MCF 10A (cell line): ENCODE measurements at regions not wholly inside any gene's neighbourhood (a gene's known extent, or its start where the extent isn't known, plus 50 kb on each side); places are given as distances from the start of the nearest gene placed in this dataset.

Experiments
- BruUV-seq: library from RNA; stranded (reverse); fragments of 400-500 nt; replicated peaks from 2 replicates; lab custom pipeline; 2021; lab: Mats Ljungman, UMichigan
- CTCF ChIA-PET: fragments of 300-600 bp; sonication (Branson Sonifier 250); formaldehyde crosslinking; extraction: SDS; loops from one replicate; lab custom pipeline; 2021; ENCODE audit warnings: antibody characterized with exemption, inconsistent platforms; lab: Yijun Ruan, JAX
- POLR2A ChIA-PET: fragments of 300-600, 350-650 bp; sonication (Branson Sonifier 250); formaldehyde crosslinking; extraction: SDS; loops from one replicate; lab custom pipeline; 2020; ENCODE audit warnings: antibody characterized with exemption, inconsistent platforms; lab: Yijun Ruan, JAX
- DNase-seq: peaks from one replicate; pipeline ENCODE4 v3.0.0-alpha.2; 2018; ENCODE audit not compliant: unreplicated experiment
- H3K27ac Mint-ChIP-seq: one replicate; pipeline ENCODE4 v1.8.0; 2022; ENCODE audit warnings: mild to moderate bottlenecking, low read depth, mixed read lengths; ENCODE audit not compliant: unreplicated experiment
- H3K27me3 Mint-ChIP-seq: one replicate; pipeline ENCODE4 v1.8.0; 2022; ENCODE audit warnings: mixed read lengths; ENCODE audit not compliant: insufficient read depth, unreplicated experiment
- H3K36me3 Mint-ChIP-seq: one replicate; pipeline ENCODE4 v1.8.0; 2022; ENCODE audit warnings: mild to moderate bottlenecking, moderate library complexity, mixed read lengths; ENCODE audit not compliant: insufficient read depth, unreplicated experiment
- H3K4me1 Mint-ChIP-seq: one replicate; pipeline ENCODE4 v1.8.0; 2022; ENCODE audit warnings: mixed read lengths; ENCODE audit not compliant: insufficient read depth, unreplicated experiment
- H3K4me3 Mint-ChIP-seq: one replicate; pipeline ENCODE4 v1.8.0; 2022; ENCODE audit warnings: mild to moderate bottlenecking, moderate library complexity, mixed read lengths; ENCODE audit not compliant: unreplicated experiment
- H3K9me3 Mint-ChIP-seq: one replicate; pipeline ENCODE4 v1.8.0; 2022; ENCODE audit warnings: mixed read lengths; ENCODE audit not compliant: unreplicated experiment
- intact Hi-C: fragments of 100-400 bp; cut with micrococcal nuclease; formaldehyde crosslinking; loops from 2 replicates; pipeline ENCODE4 v1.14.1; 2022
- TF ChIP-seq, protein P1 (sequence below): fragments of 200-600 bp; IDR thresholded peaks from one replicate; pipeline ENCODE4 v1.8.0; 2022; ENCODE audit warnings: antibody characterized with exemption, mild to moderate bottlenecking; ENCODE audit not compliant: unreplicated experiment

DNA sequence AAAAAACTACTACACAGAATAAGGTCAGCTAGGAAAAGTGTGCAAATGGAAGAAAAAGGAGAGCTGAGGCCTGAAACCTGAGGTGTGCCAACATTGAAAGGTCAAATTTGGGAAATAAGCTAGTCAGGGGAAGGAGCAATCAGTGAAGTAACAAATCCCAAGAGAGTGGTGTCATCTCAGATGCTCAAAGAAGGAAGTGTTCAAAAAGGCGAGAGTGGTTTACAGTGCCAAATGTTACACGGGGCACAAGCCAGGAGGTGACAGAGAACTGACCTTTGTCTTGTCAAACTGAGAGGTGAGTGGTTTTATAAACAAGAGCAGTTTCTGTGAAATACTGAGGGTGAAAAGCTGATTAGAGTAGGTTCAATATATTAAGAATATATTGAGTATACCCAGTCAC lies 83.0 kb upstream of the TCF21 start:
- DNase-seq, result no peak
- Mint-ChIP-seq H3K27me3 (no peaks in the 10 kb centered on the region), H3K27ac (no peak overlapping the region), H3K4me3 (no peak overlapping the region), H3K9me3 (peaks cover 4% of the 10 kb centered on the region), H3K4me1 (peaks cover 8% of the 10 kb centered on the region), H3K36me3 (no peaks in the 10 kb centered on the region)
- CTCF ChIA-PET, result interaction anchor here (0.7 to 1.7 kb wide), 3 partner anchors 10 to 111 kb away, joined by 3 to 4 read pairs (median 4); no protein-coding TSS in a partner anchor
- TF ChIP-seq, protein P1, sequence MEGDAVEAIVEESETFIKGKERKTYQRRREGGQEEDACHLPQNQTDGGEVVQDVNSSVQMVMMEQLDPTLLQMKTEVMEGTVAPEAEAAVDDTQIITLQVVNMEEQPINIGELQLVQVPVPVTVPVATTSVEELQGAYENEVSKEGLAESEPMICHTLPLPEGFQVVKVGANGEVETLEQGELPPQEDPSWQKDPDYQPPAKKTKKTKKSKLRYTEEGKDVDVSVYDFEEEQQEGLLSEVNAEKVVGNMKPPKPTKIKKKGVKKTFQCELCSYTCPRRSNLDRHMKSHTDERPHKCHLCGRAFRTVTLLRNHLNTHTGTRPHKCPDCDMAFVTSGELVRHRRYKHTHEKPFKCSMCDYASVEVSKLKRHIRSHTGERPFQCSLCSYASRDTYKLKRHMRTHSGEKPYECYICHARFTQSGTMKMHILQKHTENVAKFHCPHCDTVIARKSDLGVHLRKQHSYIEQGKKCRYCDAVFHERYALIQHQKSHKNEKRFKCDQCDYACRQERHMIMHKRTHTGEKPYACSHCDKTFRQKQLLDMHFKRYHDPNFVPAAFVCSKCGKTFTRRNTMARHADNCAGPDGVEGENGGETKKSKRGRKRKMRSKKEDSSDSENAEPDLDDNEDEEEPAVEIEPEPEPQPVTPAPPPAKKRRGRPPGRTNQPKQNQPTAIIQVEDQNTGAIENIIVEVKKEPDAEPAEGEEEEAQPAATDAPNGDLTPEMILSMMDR, result no peak
- POLR2A ChIA-PET, result no interaction called here
- no TSS peak for BruUV-seq
- intact Hi-C loops, result no loop called here

DNA sequence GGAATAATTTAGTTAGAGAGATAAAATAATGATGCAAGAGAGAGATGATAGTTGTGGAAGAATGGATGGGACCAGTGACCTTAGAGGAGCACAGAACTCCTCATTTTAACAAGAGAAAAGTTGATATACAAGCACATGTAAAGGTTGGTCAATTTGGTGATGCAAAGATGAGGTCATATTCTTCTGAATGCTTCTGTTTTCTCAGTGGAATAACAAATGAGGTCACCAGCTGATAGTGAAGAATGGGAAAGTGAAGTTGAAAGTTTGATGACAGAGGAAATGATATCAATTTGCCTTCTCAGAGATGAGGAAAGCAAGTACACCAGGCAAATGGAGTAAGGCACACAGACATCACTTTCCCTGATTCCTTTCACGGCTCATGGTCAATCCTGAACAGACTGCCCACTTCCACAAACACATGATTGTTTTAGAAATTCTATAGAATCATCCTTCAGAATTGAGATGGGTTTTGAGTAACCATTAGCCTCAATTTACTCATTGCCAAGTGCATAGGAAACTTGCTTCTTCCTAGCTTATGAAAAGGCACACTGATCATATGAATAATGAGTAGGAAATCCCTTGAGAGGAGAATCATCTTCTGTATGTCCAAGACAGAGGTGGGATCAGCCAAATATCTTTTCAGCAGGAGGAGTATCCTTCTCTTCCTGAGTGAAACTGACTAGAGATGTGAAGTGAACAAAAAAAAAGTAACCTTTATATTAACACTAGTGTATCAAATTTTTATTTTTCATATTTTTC lies 82.4 kb upstream of the TCF21 start:
- Mint-ChIP-seq H3K36me3 (no peaks in the 10 kb centered on the region), H3K9me3 (peaks cover 10% of the 10 kb centered on the region), H3K4me1 (peaks cover 8% of the 10 kb centered on the region), H3K27ac (no peak overlapping the region), H3K4me3 (no peak overlapping the region), H3K27me3 (no peaks in the 10 kb centered on the region)
- POLR2A ChIA-PET, result no interaction called here
- no peak for DNase-seq
- intact Hi-C loops, result no loop called here
- TF ChIP-seq, protein P1, result no peak
- BruUV-seq, result no TSS peak
- CTCF ChIA-PET, result interaction anchor here (0.7 to 1.7 kb wide), 4 partner anchors 9 to 1318 kb away, joined by 4 to 5 read pairs (median 4); no protein-coding TSS in a partner anchor

DNA sequence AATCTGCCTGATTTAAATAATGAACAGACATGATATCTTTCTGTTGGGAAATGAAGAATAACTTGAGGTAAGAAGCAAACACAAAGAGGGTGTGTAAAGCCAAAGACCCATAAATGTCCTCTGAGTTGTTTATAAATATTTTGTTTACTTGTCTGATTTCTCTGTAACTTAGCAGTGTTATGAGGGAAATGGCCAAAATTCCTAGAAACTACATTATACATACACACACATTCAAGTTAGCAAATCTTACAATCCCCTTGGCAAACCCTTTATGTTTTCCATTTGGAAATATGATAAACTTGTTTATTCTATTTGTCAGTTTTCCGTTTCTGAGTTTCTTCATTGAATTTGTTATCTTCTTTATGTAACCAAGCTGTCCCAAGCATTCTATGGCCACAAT lies 81.4 kb upstream of the TCF21 start:
- Mint-ChIP-seq H3K27ac (no peak overlapping the region), H3K4me3 (no peak overlapping the region), H3K27me3 (no peaks in the 10 kb centered on the region), H3K4me1 (peaks cover 8% of the 10 kb centered on the region), H3K9me3 (peaks cover 10% of the 10 kb centered on the region), H3K36me3 (no peaks in the 10 kb centered on the region)
- ChIA-PET CTCF (interaction anchor here (0.8 kb wide), 1 partner anchor 8 kb away, joined by 5 read pairs; no protein-coding TSS in a partner anchor), POLR2A (interaction anchor here (0.6 to 0.7 kb wide), 2 partner anchors 43 to 166 kb away, joined by 3 read pairs; no protein-coding TSS in a partner anchor)
- TF ChIP-seq, protein P1, result no peak
- no TSS peak for BruUV-seq
- DNase-seq, result no peak
- intact Hi-C loops, result no loop called here

DNA sequence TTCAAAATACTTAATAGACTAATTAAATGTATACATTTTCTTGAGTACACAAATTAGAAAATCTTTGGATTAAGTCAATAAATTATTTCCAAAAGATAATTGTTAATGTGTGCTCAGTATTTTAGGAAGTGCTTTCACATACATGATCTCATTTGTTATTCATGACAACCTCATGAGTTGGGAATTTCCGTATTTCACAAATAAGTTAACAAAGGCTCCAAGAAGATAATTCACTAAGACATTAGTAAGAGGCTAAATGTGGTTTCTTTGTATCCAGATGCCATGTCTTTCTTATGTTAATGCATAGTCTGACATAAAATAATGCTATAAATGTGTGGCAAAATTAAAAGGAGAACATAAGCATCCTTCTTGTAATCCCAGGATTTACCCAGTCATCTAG lies 79.5 kb upstream of the TCF21 start:
- Mint-ChIP-seq H3K36me3 (no peaks in the 10 kb centered on the region), H3K4me3 (no peak overlapping the region), H3K4me1 (peaks cover 5% of the 10 kb centered on the region), H3K27me3 (no peaks in the 10 kb centered on the region), H3K27ac (no peak overlapping the region), H3K9me3 (peaks cover 10% of the 10 kb centered on the region)
- BruUV-seq, result no TSS peak
- intact Hi-C loops, result no loop called here
- POLR2A ChIA-PET, result interaction anchor here (1.1 kb wide), 1 partner anchor 9 kb away, joined by 3 read pairs; no protein-coding TSS in a partner anchor
- TF ChIP-seq, protein P1, result no peak
- CTCF ChIA-PET, result interaction anchor here (1.2 kb wide), 2 partner anchors 9 to 13 kb away, joined by 4 to 5 read pairs; no protein-coding TSS in a partner anchor
- no peak for DNase-seq
